HG03432 (cell line): ENCODE measurements at regions not wholly inside any gene's neighbourhood (a gene's known extent, or its start where the extent isn't known, plus 50 kb on each side); places are given as distances from the start of the nearest gene placed in this dataset.
"Not testable (repeated sequence)": the region's sequence is repeated elsewhere in the genome, so short reads cannot be mapped to it uniquely, and the experiment has no call there.

ENCODE experiments used
- ATAC-seq: cut with Tn5 transposase; IDR thresholded peaks from one replicate; pipeline ENCODE4 v1.9.1; 2021; ENCODE audit warnings: mild to moderate bottlenecking, moderate library complexity; ENCODE audit not compliant: unreplicated experiment

- no peak for ATAC-seq
Measured at GRCh38 chr10:30534465-30535144, 94.9 kb downstream of the LYZL2 start.

DNA sequence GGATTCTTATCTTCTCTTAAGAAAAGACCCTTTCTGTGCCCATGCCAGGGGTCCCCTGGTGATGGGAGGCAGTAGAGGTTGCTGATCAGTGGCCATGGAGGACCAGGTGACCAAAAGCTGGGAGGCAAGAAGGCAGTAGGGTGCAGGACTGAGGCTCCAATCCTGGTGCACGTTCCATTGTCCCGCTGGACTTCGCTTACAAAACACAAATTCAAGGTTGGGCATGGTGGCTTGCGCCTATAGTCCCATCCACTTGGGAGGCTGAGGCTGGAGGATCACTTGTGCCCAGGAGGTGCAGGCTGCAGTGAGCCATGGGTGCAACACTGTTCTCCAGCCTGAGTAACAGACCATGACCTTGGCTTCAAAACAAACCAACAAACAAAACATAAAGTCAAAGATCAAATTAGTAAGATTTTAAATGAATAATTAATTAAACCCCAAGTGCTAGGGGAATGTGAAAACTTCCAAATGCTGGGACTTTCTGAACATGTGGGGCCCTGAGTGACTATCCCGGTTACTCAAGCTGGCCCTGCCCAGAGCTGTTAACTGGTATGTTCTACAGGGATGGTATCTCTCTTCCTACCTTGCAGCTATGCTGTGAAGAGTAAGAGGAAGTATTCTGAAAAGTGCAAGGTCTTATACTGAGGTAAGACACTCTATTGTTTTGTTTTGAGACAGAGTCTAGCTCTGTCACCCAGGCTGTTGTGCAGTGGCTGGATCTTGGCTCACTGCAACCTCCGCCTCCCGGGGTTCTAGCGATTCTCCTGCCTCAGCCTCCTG is 97.6 kb downstream of the LYZL2 start:
- ATAC-seq: no peak

DNA sequence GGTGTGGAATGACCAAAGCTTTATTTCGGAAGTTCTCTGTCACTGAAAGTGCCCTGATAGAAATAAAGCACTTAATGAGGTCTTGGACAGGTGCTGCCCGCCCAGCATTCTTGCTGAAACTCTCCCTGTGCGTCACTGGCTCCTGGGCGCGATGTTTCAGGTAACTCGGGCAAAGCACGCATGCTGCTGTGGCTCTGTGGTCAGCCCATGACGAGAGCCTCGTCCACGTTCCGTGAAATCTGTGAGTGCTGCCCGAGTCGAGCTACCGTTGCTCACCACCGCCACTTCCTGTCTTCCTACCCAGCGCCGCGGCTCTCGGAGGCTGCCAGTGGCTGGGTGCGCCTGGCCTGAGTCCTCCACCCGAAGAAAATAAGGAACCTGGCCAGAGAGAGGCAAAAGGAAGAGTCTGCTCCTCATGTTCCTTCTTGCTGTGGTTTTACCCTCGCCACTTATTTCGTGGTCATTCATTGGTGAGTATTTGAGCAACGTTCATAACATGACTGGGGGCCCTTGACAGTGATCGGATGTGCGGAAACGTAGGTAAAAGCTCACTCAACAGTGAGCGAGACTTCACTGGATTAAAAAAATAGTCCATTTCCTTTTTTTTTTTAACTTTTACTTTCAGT is 95.5 kb downstream of the MAP3K8 start:
- peak; percentile 84 for ATAC-seq

DNA sequence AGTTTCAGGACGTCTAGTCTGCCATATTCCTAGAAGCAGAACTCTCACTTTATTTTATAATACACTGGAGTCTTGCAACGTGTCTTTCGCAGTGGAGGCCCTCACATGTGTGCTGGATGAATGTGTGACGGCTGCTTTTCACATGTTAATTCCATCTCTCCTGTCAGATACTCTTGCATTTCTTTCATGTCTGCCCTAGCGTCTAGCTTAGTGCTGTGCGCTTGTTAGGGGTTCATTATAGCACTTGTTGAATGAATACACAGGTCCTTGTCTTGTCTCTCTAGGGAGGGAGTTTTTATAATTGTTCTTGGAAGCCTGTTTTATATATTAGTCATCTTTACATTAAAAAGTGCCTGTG is 94.4 kb downstream of the MAP3K8 start:
- ATAC-seq: no peak

DNA sequence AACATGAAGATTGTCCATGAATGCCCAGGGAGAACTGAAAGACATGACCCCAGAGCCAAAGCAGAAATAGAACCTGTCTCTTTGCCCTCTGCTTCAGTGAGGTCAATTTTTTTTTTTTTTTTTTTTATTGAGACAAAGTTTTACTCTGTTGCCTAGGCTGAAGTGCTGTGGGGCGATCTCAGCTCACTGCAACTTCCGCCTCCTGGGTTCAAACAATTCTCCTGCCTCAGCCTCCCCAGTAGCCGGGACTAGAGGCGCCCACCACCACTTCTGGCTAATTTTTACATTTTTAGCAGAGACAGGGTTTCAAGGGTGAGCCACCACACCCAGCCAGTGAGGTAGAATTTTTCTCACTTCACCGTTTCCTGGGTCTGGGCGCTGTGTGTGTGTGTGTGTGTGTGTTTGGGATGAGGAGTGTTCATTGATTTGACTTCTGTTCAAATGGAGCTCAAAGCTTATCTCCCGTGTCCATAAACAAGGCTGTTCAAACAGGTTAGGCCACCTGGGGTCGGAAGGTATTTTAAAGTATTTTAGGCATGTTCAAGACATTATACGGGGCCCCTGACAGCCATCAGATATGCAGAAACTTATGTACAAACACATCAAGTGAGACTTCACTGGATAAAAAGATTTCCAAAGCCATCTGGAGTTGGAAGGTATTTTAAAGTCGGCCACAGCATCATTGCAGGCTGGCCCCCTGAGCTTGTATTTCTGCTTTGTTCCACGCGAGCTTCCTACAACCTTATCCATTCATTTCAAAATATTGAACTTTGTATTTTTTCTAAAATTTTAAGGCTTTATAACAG is 93.8 kb downstream of the MAP3K8 start:
- ATAC-seq: no peak

- ATAC-seq: not testable (repeated sequence)
Measured at GRCh38 chr10:30522661-30523078, 88.7 kb downstream of the MAP3K8 start.

DNA sequence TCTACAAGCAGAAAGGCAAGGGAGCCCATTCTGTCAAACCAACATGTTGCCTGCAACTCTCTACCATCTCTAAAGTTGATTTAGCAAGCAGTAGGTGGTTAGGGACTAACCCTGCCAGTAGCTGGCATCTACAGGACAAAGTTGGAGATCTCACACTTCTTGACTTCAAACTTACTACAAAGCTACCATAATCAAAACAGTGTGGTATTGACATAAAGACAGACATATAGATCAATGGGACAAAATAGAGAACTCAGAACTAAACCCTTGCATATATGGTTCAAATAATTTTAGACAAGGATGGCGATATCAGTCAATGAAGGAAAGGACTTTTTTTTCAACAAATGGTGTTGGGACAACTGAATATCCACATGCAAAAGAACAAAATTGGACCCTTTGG is 84.9 kb downstream of the MAP3K8 start:
- ATAC-seq: no peak
